HG02623 (cell line): ENCODE measurements at regions not wholly inside any gene's neighbourhood (a gene's known extent, or its start where the extent isn't known, plus 50 kb on each side); places are given as distances from the start of the nearest gene placed in this dataset.
"Not testable (repeated sequence)": the region's sequence is repeated elsewhere in the genome, so short reads cannot be mapped to it uniquely, and the experiment has no call there.

Experiments used
- ATAC-seq: cut with Tn5 transposase; IDR thresholded peaks from one replicate; pipeline ENCODE4 v1.9.1; 2021; ENCODE audit warnings: moderate library complexity; ENCODE audit not compliant: unreplicated experiment

DNA sequence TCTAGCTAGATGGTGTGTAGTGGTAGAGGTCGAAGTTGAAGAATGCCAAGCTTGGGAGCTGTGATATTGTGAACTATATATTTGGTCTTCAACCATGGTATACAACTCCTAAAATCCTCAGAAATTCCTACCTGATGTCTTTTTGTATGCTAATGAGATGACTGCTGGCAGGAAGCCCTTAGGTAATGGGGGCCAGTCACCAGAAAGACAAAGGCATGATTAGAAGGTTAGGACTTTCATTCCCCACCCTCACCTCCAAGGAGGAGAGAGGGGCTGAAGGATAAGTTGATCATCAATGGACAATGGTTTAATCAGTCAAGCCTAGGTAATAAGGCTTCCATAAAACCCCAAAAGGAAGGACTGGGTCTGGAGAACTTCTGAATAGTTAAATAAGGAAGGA, 285.7 kb upstream of the POU5F2 start:
- ATAC-seq, result no peak

DNA sequence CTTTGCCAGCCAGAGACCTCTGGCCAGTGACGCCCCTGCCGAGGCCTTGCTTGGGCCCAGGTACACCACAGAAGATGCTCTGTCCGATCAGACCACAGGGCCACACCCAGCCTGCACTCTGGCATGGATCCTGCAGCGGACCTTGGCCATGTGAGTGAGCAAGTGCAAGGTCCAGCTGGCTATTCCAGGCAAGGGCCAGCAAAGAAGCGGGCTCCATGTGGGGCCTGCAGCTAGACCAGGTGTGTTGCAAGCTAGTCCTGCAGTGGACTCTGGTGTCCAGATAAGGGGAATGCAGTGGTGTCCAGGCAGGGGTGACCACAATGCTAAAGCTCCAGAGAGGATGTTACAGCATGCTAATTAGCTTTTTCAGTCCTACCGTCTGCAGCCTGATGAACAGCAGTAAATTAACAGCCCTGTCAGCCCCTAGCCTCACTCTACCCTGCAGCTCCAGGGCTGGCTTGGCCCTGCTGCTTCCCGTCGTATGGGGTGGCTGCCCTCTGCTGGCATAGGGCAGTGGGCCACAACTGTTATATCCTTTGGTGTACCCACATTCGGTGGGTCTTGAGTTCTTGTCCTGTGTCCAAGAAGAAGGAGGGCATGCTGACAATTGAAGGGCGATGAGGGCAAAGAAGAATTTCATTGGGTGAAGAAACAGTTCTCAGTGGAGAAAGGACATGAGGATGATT, 284.5 kb upstream of the POU5F2 start:
- no peak for ATAC-seq

DNA sequence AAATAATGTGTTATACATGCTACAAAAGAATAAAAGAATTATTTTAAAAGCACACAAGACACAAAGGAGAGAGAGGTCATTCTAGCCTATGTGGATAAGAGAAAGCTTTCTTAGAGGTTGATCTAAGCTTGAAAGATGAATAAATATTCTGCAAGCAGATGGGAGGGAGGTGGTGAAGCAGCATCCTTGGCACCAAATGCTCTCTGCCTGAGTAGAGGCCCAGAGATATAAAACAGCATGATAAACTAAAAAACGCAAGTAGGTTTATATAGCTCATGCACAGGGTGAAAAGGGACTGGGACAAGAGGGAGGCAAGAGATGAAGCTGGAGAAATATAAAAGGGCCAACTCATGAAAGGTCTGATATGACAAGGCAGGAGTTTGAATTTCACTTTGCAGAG, 283.2 kb upstream of the POU5F2 start:
- no peak for ATAC-seq

DNA sequence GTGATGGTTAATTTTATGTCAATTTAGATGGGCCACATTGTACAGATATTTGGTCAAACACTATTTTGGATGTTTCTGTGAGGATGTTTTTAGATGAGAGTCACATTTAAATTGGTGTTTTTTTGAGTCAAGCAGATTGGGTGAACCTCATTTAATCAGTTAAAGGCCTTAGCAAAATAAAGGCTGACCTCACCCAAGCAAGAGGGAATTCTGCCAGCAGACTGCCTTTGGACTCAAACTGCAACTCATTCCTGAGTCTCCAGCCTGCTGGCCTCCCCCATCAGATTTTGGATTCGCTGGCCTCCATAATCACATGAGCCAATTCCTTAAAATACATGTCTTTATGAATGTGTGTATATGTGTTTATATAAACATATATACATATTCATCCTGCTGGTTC, 282.7 kb upstream of the POU5F2 start:
- no peak for ATAC-seq

DNA sequence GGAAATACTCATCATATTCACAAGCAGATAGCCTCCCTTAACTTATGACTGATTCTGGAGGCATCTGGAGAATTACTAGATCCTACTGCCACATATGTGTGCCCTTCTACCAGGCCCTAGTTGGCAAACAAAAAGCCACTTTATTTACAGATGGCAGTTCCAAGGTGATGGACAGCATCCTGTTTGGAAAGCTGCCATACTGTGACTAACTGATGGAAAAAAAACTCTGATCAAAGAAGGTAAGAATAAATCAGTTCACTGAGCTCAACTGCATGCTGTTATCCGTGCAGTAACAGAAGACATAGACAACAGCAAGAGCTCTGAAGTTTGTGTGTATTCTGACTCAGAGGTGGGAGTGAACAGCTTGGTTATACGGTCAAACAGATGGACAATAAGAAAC, 279.8 kb upstream of the POU5F2 start:
- ATAC-seq, result no peak

DNA sequence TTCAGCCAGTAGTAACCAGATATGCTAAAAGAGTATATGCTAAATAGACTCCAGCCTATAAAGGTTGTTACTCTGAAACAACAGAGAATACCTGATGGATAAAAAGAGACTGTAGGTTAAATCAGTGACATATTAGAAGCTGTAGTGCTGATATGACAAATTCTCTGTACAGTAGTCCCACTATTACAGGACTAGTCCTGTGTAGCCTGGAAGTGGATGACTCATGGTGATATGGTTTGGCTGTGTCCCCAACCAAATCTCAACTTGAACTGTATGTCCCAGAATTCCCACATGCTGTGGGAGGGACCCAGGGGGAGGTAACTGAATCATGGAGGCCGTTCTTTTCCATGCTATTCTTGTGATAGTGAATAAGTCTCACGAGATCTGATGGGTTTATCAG, 276.2 kb upstream of the POU5F2 start:
- no peak for ATAC-seq

DNA sequence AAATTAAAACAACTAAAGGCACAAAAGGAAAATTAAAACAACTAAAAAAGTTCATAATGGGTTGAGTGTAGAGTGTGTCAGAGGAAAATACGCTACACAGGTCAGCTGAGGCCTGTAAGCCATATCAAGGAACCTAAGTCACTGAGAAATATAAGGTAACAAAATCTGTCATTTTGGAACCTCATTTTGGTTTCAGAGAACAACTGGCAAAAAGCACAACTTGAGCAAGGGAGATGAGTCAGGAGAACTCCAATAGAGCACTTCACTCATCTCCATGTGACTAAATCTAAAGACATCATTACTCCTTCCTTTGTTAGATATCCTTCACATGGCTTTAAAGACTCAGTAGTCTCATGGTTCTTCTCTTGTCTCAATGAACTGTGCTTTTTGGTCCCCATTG, 269.4 kb upstream of the POU5F2 start:
- no peak for ATAC-seq

DNA sequence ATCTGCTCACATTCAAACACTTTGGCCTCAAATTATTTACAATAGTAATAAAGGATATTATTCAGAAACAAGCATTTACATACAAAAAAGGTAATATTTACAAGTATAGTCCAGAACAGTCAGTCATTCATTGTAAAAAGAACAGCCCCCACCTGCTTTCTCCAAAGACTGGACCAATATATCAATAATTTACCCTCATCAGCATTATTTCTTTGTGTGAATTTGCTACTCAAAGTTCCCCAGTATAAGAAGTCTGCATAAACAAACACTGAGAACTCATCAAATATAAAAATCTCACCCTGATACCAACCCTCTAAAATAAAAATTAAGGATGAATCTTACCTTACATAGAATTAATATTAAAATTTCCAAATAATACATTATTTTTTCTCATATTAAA, 267.8 kb upstream of the POU5F2 start:
- no peak for ATAC-seq

DNA sequence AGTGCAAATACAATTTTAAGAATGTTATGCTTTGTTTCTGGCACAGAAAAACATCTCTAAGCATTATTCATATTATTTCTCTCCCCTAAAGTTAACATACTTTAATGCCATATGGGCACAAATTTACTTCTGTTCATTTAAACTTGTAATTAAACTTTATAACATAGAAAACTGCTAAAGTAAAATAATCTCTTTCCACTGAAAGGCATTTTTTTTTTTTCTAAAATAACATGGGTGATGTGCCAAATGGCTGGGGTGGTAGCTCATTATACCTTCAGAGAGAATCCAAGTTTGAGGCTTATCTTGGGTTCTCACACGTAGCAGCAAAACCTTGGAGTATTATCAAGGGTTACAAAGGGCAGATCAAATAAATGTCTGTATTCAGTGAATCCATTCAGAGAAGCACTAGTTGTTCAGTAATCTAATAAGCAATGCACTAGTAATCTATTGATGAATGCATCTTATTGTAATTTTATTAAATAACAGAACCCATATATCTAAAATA, 257.6 kb upstream of the POU5F2 start:
- ATAC-seq, result no peak

DNA sequence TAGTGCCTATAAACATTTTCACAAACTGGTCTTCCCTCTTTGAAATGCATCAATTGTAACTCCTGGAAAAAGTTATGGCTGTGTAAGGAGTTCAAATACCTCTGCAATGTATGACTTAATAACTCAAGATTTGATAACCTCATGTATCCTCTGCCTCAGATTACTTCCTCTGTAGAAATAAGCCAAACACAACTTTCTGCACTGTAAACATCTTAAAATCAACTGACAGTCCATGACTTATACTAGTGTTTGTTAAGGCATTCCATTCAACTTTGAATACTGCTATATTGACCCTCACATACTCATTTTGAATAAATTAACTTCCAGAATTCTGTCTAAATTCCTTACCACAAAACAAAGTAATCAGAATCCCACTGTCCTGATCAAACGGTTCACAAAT, 256.2 kb upstream of the POU5F2 start:
- ATAC-seq, result no peak

DNA sequence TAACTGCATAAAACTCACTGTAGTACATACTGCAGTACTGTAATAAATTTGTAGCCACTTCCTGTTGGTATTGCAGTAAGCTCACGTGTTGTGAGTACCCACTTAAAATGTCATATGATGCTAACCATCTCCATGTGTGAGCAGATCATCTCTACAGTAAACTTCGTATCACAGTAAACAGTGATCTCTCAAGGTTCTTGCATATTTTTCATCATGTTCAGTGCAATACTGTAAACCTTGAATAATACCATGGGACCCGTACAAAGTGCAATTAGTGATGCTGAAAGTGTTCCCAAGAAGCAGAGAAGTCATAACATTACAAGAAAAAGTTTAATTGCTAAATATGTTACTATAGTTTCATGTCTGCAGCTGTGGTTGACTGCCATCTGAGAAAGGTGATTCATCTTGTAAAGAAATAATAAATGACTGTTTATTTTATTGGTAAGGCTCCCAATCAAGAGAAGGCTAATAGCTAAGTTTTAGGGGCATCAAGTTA, 253.8 kb upstream of the POU5F2 start:
- ATAC-seq, result no peak

DNA sequence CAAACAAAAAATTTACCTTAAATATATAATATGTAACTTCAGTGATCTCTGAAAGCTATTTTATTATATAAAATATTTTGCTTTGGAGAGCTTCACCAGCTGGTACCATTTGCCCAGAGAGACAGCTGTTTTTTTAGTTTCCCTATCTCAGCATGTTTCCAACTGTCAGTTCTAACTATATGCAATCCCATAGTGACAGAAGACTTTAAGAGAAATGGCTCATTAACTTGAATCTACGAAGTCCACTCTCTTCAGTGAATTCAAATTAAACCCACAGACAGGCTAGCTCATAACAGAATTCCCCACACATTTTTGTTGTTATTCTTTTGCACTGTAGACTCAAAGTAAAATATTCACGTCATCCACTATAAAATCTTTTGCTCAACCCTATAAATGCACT, 251.8 kb upstream of the POU5F2 start:
- ATAC-seq, result no peak

DNA sequence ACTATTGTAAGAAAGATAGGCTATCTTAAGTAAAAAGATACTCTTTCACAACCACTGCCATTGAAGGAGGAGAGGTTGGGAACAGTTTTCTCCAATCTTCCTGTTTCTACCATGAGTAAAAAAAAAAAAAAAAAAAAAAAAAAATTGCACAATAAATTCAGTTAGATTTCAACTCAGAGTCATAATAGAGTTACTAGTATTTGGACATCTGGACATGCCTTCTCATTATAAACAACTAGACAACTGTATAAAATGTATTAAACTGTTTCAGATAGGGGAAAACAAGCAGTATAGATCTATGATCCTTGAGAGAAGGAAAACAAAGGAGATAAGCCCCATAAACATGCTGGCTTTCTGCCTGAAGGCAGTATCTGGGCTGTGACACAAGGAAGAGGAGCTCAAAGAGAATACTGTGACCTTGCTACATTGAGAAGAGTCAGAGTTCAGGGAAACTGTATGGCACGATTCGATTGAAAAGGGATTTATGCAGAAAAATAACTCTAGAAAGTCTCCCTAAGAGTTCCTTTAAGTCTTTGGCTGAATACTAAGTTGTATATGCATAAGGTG, 249.2 kb upstream of the POU5F2 start:
- no peak for ATAC-seq

DNA sequence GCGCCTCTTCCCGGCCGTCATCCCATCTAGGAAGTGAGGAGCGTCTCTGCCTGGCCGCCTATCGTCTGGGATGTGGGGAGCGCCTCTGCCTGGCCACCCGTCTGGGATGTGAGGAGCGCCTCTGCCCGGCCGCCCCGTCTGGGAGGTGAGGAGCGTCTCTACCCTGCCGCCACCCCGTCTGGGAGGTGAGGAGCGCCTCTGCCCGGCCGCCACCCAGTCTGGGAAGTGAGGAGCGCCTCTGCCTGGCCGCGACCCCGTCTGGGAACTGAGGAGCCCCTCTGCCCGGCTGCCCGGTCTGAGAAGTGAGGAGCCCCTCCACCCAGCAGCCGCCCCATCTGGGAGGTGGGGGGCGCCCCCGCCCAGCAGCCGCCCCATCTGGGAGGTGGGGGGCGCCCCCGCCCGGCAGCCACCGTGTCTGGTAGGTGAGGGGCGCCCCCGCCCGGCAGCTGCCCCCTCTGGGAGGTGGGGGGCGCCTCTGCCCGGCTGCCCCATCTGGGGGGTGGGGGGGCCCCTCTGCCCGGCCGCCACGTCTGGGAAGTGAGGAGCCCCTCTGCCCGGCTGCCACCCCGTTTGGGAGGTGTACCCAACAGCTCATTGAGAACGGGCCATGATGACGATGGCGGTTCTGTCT, 244.7 kb upstream of the POU5F2 start:
- not testable (repeated sequence) for ATAC-seq

DNA sequence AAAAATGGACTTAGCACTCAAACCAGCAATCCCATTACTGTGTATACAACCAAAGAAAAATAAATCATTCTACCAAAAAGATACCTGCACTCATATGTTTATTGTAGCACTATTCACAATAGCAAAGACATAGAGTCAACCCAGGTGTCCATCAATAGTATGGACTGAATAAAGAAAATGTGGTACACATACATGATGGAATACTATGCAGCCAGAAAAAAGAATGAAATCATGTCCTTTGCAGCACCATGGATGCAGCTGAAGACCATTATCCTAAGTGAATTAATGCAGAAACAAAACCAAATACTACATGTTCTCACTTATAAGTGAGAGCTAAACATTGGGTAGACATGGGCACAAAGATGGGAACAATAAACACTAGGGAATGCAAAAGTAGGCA, 236.8 kb upstream of the POU5F2 start:
- no peak for ATAC-seq

DNA sequence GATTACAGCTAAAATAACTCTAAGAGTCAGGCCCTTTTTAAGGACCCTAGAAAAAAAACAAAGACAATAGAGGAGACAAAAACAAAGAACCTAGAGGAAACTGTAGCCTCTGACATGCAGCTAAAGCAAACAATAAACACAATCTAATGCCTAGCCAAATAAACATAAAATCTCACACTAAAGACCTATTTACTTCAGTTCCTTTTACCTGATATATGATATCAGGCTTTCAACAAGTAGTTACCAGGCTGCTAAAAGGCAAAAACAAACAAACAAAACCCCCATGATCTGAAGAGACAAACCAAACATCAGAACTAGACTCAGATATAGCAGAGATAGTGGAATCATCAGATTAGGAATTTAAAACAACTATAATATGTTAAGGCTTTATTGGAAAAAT, 226.5 kb upstream of the POU5F2 start:
- no peak for ATAC-seq

DNA sequence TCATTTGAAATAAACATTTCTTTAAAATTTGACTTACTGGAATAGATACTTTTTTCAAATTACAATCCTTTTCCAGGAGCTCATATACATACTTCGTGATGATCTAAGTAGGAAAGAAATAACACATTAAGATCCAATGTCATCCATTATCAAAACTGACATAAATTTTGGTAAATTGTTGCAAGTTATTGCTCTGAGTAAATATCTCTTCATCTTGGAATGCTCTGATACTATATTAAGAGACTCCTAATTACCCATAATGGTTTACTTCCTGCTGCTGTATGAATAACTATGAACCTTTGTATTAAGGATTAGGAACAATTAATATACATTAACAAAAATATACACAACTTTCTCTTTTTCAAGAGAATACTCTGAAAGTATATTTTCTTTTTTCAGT, 223.0 kb upstream of the POU5F2 start:
- no peak for ATAC-seq

DNA sequence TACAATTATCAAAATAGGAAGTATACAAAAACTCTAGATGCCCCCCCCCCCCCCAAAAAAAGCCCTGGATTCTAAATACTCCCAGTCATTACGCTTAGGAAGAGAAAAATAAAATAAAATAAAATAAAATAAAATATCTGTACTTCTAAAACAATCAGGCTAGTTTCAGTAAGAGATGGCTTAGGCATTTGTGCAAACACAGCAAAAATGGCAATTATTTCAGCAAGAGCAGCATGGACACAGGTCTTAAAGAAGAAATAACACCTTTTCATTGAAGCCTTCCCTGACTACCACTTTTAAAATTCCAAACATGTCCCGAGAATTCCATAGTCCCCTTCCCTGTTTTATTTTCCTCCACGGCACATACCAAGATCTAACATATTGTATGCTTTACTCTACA, 218.6 kb upstream of the POU5F2 start:
- no peak for ATAC-seq

DNA sequence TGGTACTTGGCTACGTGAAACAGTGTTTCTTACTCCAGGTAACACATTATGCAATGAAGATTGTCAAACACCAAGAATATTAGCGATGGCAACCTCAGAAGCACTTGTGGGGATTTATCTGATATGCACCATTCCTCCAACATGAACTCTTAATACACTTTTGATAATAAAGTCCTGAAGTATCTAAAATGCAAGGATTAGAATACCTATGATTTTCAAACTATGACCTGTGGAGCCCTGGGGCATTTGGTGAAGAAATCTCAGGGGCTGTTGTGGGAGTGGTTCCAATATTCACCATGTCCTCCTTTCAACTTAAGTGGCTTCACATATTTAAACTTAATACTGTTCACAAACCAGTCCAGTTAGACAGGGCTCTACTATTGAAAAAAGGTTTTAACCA, 214.6 kb upstream of the POU5F2 start:
- ATAC-seq, result no peak

DNA sequence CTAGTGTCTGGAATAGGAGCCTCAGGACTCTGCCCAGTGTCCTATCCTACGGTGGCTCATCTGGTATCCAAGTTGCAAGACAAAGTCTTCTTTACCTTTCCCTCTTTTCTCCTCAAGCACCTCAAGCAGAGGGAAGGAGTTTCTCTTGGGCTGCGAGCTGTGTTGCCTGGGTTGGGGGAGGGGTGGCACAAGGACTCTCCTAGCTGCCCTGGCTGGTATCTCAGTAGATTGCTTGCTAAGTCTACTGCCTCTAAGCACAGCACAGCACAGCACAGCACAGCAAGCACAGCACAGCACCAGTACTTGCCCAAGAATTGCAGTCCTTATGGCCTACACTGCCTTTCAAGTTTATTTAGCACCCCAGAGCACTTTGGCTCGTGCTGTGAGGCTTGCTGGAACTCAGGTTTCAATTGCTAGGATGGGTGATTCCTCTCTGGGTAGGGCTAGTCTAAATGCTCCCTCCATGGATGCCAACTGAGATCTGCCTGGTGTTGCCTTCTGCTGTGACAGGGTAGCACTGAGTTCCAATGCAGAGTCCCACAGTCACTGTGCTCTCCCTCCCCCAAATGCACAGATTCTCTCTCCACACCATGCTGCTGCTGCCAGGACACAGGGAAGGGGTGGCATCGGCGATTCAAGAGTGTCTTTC, 213.1 kb upstream of the POU5F2 start:
- no peak for ATAC-seq

DNA sequence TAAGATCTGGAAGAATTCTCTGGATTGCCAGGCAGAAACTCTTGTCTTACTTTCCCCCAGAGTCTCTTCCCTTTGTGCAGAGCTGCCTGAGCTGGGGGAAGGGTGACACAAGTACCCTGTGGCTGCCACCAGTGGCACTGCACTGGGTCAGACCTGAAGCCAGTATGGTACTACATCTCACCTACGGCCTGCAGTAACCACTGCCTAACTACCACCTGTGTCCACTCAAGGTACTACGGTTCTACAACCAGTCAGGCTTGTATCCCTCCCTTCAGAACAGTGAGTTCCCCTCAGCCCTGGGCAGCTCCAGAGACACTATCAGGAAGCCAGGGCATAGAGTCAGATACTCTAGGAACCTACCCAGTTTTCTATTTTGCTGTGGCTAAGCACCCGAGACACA, 212.0 kb upstream of the POU5F2 start:
- ATAC-seq, result no peak

DNA sequence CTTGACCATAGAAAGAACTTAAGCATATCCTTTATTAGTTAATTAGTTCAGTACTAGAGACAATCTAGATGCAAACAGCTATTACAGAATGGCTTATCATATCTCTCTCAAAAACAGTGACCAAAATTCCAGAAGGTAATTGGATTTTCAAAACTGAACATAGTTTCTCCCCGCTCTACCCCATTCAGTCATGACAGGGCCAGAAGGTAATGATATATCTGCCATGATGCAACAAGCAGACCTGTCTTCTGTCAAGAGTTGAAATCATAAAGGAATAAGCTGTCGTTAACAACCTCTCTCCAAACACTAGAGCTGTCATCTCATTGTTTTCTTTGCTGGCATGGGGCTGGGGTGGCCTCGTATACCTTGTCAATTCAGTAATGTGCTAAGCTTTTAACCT, 200.5 kb upstream of the POU5F2 start:
- ATAC-seq, result no peak
